Suprapubic skin (tissue), 4 donors: ENCODE measurements at regions not wholly inside any gene's neighbourhood (a gene's known extent, or its start where the extent isn't known, plus 50 kb on each side); places are given as distances from the start of the nearest gene placed in this dataset.

Source experiments
- DNase-seq, 2 donors: peaks; one replicate each; pipeline ENCODE4 v3.0.0-alpha.2; 2019; ENCODE audit warnings: low spot score in 2 of 2
- H3K27ac ChIP-seq: fragments of 200-600 bp; sonication (generic); one replicate; pipeline ENCODE4 v1.5.1; 2019
- H3K27me3 ChIP-seq: fragments of 200-600 bp; sonication (generic); one replicate; pipeline ENCODE4 v1.5.1; 2019
- H3K36me3 ChIP-seq: fragments of 200-600 bp; sonication (generic); one replicate; pipeline ENCODE4 v1.5.1; 2019
- H3K4me1 ChIP-seq: fragments of 200-600 bp; sonication (generic); one replicate; pipeline ENCODE4 v1.5.1; 2019
- H3K4me3 ChIP-seq: fragments of 200-600 bp; sonication (generic); one replicate; pipeline ENCODE4 v1.5.1; 2019; ENCODE audit warnings: mild to moderate bottlenecking
- H3K9me3 ChIP-seq: fragments of 200-600 bp; sonication (generic); one replicate; pipeline ENCODE4 v1.5.1; 2019
- CTCF ChIP-seq, 2 donors: fragments of 200-600 bp in 1 of 2; fragments of 450-650 bp in 1 of 2; sonication (generic) in 1 of 2; IDR thresholded peaks; one replicate each; pipeline ENCODE4 v1.5.1; 2016 to 2019; ENCODE audit warnings: antibody characterized with exemption in 2 of 2, mild to moderate bottlenecking in 1 of 2, moderate library complexity in 1 of 2
- EP300 ChIP-seq: sonication (generic); formaldehyde crosslinking; IDR thresholded peaks from one replicate; pipeline ENCODE4 v1.6.1; 2017; ENCODE audit warnings: antibody characterized with exemption
- POLR2A ChIP-seq, 2 donors: fragments of 450-650 bp; IDR thresholded peaks; one replicate each; pipeline ENCODE4 v1.6.1; 2017; ENCODE audit warnings: antibody characterized with exemption in 2 of 2, mild to moderate bottlenecking in 2 of 2, moderate library complexity in 2 of 2
- POLR2AphosphoS5 ChIP-seq, 3 donors: sonication (generic); formaldehyde crosslinking; IDR thresholded peaks; one replicate each; pipeline ENCODE4 v1.6.1; 2017; ENCODE audit warnings: antibody characterized with exemption in 3 of 3
- WGBS: methylation state at CpG from one replicate; pipeline ENCODE4 v1.1.5; 2018; 5-methylcytosine and 5-hydroxymethylcytosine counted together

DNA sequence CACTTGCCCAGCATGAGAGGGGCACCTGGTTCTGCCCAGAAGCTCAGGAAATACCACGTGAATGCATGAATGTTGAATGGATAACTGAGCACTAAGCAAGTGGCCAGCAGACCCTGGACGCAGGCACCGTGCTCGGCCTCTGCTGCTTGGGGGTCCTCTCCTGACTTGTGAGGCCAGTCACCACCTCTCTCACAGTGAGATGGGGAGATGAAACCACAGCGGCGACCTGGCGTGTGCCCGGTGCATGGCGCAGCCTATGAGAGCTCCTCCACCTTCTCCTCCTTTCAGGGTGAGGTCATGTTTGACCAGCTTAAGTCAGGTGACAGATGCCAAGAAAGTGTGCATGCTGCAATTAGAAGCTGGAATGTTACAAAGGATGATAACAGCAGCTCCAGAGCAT lies 75.5 kb downstream of the HMX1 start:
- no peak overlapping the region for H3K27ac ChIP-seq
- peaks cover 10% of the 10 kb centered on the region for H3K27me3 ChIP-seq
- 98% methylated on average over 8 of the region's 9 CpGs for WGBS
- TF ChIP-seq POLR2A (IDR thresholded peaks at IDR 0.05) (no peak), CTCF (IDR thresholded peaks at IDR 0.05) (no peak), POLR2AphosphoS5 (IDR thresholded peaks at IDR 0.05) (no peak), EP300 (no peak)
- H3K4me1 ChIP-seq, result no peaks in the 10 kb centered on the region
- H3K36me3 ChIP-seq, result no peaks in the 10 kb centered on the region
- H3K9me3 ChIP-seq, result no peaks in the 10 kb centered on the region
- DNase-seq, result no peak
- no peak overlapping the region for H3K4me3 ChIP-seq

GRCh38 chr4:8795140-8795539 lies 76.5 kb downstream of the HMX1 start:
- peaks cover 12% of the 10 kb centered on the region for H3K27me3 ChIP-seq
- H3K4me1 ChIP-seq, result no peaks in the 10 kb centered on the region
- no peaks in the 10 kb centered on the region for H3K9me3 ChIP-seq
- no peak overlapping the region for H3K27ac ChIP-seq
- TF ChIP-seq POLR2AphosphoS5 (IDR thresholded peaks at IDR 0.05) (no peak), POLR2A (IDR thresholded peaks at IDR 0.05) (no peak), CTCF (IDR thresholded peaks at IDR 0.05) (no peak), EP300 (no peak)
- no peaks in the 10 kb centered on the region for H3K36me3 ChIP-seq
- no peak for DNase-seq
- 67% methylated on average over 12 of the region's 12 CpGs for WGBS
- H3K4me3 ChIP-seq, result no peak overlapping the region

DNA sequence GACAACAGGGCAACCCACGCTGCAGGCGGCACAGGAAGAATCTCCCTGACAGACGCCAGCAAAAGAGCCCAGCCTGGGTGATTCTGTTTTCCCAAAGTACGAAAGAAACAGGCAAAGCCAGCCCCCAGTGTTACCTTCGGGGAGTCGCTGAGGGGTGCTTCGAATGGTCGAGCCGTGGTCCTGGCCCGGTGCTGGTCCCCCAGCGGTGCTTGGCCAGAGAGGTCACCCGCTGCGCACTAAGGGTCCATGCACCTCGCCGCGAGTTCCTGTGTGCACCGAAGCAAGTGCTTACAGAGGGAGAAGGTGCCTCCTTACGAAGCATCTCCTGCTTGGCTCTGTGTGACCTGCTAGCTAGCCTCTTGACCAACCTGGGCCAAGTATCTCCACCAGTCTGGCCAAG lies 77.1 kb downstream of the HMX1 start:
- H3K4me3 ChIP-seq, result no peak overlapping the region
- no peak for TF ChIP-seq CTCF (IDR thresholded peaks at IDR 0.05)
- no peak for TF ChIP-seq POLR2AphosphoS5 (IDR thresholded peaks at IDR 0.05)
- TF ChIP-seq EP300, result no peak
- no peak for TF ChIP-seq POLR2A (IDR thresholded peaks at IDR 0.05)
- no peaks in the 10 kb centered on the region for H3K4me1 ChIP-seq
- no peak overlapping the region for H3K27ac ChIP-seq
- no peaks in the 10 kb centered on the region for H3K36me3 ChIP-seq
- no peaks in the 10 kb centered on the region for H3K9me3 ChIP-seq
- no CpG with 5 or more reads among the region's 18 CpGs for WGBS
- peaks cover 13% of the 10 kb centered on the region for H3K27me3 ChIP-seq
- no peak for DNase-seq

DNA sequence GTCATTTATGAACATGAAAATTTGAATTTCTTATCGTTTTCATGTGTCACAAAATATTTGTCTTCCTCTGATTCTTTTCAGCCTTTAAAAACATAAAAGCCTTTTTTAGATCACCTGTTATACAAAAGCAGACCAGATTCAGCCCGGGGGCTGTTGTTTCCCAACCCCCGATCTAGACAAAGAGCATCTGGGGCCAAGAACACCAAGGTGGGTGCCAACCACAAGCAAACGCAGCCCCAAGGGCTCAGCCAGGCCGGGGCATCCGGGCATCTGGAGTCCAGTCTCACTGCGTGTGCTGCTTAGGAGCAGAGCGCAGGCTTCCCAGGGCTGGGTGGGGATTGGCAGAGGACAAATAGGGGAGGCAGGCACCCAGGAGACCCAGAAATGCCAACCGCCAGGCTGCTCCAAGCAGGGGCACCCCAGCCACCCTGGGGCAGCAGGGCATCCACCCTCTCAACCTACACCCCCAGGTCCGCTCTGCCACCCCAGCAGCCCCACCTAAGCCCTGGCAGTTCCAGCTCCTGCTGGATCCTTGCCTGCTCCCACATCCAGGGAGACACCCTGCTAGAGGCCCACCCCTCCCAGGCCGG lies 78.0 kb downstream of the HMX1 start:
- Histone ChIP-seq H3K27me3 (peaks cover 15% of the 10 kb centered on the region), H3K27ac (no peak overlapping the region), H3K4me3 (no peak overlapping the region), H3K9me3 (no peaks in the 10 kb centered on the region), H3K36me3 (no peaks in the 10 kb centered on the region), H3K4me1 (no peaks in the 10 kb centered on the region)
- TF ChIP-seq CTCF (IDR thresholded peaks at IDR 0.05) (no peak), POLR2AphosphoS5 (IDR thresholded peaks at IDR 0.05) (no peak)
- WGBS, result 54% methylated on average over 4 of the region's 11 CpGs
- DNase-seq, result no peak

DNA sequence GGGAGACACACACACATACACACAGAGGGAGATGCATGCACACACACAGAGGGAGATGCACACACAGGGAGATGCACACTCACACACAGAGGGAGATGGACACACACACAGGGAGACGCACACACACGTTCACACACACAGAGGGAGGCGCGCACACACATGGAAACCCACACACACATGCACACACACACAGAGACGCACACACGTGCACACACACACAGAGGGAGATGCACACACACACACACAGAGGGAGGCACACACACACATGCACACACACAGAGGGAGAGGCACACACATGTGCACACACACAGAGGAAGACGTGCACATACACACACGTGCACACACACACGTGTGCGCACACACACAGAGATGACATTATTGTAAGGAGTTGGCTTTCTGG lies 79.1 kb downstream of the HMX1 start:
- Histone ChIP-seq H3K4me3 (no peak overlapping the region), H3K27ac (no peak overlapping the region), H3K27me3 (peaks cover 22% of the 10 kb centered on the region), H3K4me1 (no peaks in the 10 kb centered on the region), H3K9me3 (no peaks in the 10 kb centered on the region), H3K36me3 (no peaks in the 10 kb centered on the region)
- TF ChIP-seq CTCF (IDR thresholded peaks at IDR 0.05) (no peak), POLR2A (IDR thresholded peaks at IDR 0.05) (no peak), EP300 (no peak), POLR2AphosphoS5 (IDR thresholded peaks at IDR 0.05) (no peak)
- no peak for DNase-seq
- WGBS, result 76% methylated on average over 8 of the region's 10 CpGs
